ENCODE measurements at regions not wholly inside any gene's neighbourhood (a gene's known extent, or its start where the extent isn't known, plus 50 kb on each side); places are given as distances from the start of the nearest gene placed in this dataset.
"Not testable (repeated sequence)": the region's sequence is repeated elsewhere in the genome, so short reads cannot be mapped to it uniquely, and the experiment has no call there.

GRCh38 chr6:130557481-130558112 lies 191.8 kb downstream of the TMEM200A start:
- DNase-seq (ENCODE audit: low read depth): no peak

GRCh38 chr6:130558131-130558530 lies 192.3 kb downstream of the TMEM200A start:
- no peak for DNase-seq (ENCODE audit: low read depth)

- no peak for DNase-seq (ENCODE audit: low read depth)
These were observed 193.3 kb downstream of the TMEM200A start for GRCh38 chr6:130559166-130559565.

- DNase-seq (ENCODE audit: low read depth): no peak
These were observed 194.4 kb downstream of the TMEM200A start for GRCh38 chr6:130560231-130560630.

GRCh38 chr6:130561159-130561558 lies 195.3 kb downstream of the TMEM200A start:
- not testable (repeated sequence) for DNase-seq (ENCODE audit: low read depth)

GRCh38 chr6:130565696-130566095 lies 199.9 kb downstream of the TMEM200A start:
- no peak for DNase-seq (ENCODE audit: low read depth)

GRCh38 chr6:130574146-130574545 lies 208.3 kb downstream of the TMEM200A start:
- no peak for DNase-seq (ENCODE audit: low read depth)

- no peak for DNase-seq (ENCODE audit: low read depth)
These were observed 209.7 kb downstream of the TMEM200A start for GRCh38 chr6:130575557-130575956.

- no peak for DNase-seq (ENCODE audit: low read depth)
These were observed 210.2 kb downstream of the TMEM200A start for GRCh38 chr6:130575971-130576370.

GRCh38 chr6:130577178-130577919 lies 211.5 kb downstream of the TMEM200A start:
- DNase-seq (ENCODE audit: low read depth): no peak

- no peak for DNase-seq (ENCODE audit: low read depth)
These were observed 212.9 kb downstream of the TMEM200A start for GRCh38 chr6:130578713-130579112.

GRCh38 chr6:130583268-130583667 lies 217.5 kb downstream of the TMEM200A start:
- DNase-seq (ENCODE audit: low read depth): no peak

GRCh38 chr6:130585587-130585986 lies 219.8 kb downstream of the TMEM200A start:
- DNase-seq (ENCODE audit: low read depth): no peak

- no peak for DNase-seq (ENCODE audit: low read depth)
These were observed 222.1 kb downstream of the TMEM200A start for GRCh38 chr6:130587778-130588520.

GRCh38 chr6:130593200-130593599 lies 227.4 kb downstream of the TMEM200A start:
- no peak for DNase-seq (ENCODE audit: low read depth)

GRCh38 chr6:130593948-130594347 lies 228.1 kb downstream of the TMEM200A start:
- no peak for DNase-seq (ENCODE audit: low read depth)

GRCh38 chr6:130598021-130598989 lies 228.9 kb upstream of the SMLR1 start:
- no peak for DNase-seq (ENCODE audit: low read depth)

GRCh38 chr6:130600880-130601341 lies 226.3 kb upstream of the SMLR1 start:
- DNase-seq (ENCODE audit: low read depth): no peak

GRCh38 chr6:130602151-130602770 lies 224.9 kb upstream of the SMLR1 start:
- no peak for DNase-seq (ENCODE audit: low read depth)

GRCh38 chr6:130603391-130603790 lies 223.8 kb upstream of the SMLR1 start:
- DNase-seq (ENCODE audit: low read depth): no peak

GRCh38 chr6:130604841-130605399 lies 222.3 kb upstream of the SMLR1 start:
- no peak for DNase-seq (ENCODE audit: low read depth)
